HG03097 (cell line): ENCODE measurements at regions not wholly inside any gene's neighbourhood (a gene's known extent, or its start where the extent isn't known, plus 50 kb on each side); places are given as distances from the start of the nearest gene placed in this dataset.

Experiments
- ATAC-seq: cut with Tn5 transposase; IDR thresholded peaks from one replicate; pipeline ENCODE4 v1.9.1; 2021; ENCODE audit not compliant: unreplicated experiment, low FRiP score

DNA sequence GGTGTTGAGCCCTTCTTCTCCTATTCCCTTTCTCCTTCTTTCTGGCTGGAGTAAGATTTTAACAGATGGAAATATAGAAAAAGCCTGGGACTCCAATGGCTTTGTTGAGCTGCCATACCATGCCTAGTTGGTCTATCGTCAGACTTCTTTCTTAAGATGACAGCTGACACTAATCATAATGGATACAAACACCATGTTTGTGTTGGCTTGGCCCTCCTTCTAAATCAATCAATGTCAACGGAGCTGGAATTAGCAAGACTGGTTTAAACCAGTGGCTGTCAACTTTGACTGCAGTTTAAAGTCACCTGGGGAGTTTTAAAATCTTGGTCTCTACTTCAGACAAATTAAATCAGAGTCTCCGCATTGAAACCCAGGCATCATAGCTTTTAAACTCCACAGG lies 264.5 kb upstream of the PRR16 start:
- ATAC-seq, result no peak

DNA sequence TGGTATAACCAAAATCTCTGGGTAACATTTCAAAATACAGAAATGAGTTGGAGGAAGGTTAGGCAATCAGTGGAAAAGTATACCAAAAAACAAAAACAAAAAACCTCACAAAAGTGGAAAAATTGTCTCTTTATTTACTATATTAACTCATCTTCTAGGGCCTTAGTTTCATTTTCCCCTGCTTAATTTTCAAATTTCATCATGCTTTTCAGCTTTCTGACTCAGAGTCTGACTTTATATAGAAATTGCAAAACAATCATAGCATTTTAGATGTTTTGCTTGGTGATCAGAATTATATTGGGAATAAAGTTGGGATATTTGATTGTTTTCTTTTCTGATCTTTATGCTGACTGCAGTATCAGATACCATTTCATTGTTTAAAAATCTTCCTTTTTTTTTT lies 257.0 kb upstream of the PRR16 start:
- ATAC-seq, result no peak

DNA sequence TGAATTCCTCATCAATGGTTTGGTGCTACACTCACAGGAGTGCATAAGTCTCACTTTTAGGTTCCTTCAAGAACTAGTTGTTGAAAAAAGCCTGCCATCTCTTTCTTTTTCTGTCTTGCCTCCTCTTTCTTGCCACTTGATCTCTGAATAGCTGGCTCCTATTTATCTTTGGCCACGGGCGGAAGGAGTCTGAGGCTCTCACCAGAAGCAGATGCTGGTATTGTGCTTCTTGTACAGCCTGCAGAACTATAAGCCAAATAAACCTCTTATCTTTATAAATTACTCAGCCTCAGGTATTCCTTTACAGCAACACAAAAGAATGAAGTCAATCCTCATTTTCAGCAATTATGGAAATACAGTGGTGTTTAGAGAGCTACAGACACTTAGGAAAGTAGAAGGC lies 247.1 kb upstream of the PRR16 start:
- ATAC-seq, result no peak

DNA sequence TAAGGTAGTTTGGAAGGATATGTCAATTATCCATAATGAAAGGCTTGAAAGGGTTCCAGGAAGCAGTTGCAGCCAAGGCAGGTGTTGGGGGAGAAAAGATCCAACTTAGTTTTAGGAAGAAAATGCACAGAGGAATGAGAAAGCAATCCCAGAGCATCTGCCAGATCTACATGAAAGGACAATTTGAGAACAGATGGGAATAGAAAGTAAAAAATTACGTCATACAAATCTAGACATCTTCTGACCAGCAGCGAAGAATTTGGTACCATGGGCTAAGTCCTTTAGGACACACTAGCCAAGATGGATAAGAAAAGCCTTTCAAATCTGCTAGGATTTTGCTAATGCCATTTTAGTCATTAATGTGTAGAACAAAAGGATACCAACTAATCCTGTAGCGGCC lies 244.1 kb upstream of the PRR16 start:
- no peak for ATAC-seq

DNA sequence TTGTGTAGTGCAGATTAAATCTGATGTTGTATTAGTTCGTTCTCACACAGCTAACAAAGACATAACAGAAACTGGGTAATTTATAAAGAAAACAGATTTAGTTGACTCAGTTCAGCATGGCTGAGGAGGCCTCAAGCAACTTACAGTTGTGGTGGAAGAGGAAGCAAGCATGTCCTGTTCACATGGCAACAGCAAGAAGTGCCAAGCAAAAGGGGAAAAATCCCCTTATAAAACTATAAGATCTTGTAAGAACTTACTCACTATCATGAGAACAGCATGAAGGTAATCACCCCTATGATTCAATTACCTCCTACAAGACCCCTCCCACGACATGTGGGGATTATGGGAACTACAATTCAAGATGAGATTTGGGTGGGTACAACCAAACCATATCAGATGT lies 238.6 kb upstream of the PRR16 start:
- ATAC-seq, result no peak

DNA sequence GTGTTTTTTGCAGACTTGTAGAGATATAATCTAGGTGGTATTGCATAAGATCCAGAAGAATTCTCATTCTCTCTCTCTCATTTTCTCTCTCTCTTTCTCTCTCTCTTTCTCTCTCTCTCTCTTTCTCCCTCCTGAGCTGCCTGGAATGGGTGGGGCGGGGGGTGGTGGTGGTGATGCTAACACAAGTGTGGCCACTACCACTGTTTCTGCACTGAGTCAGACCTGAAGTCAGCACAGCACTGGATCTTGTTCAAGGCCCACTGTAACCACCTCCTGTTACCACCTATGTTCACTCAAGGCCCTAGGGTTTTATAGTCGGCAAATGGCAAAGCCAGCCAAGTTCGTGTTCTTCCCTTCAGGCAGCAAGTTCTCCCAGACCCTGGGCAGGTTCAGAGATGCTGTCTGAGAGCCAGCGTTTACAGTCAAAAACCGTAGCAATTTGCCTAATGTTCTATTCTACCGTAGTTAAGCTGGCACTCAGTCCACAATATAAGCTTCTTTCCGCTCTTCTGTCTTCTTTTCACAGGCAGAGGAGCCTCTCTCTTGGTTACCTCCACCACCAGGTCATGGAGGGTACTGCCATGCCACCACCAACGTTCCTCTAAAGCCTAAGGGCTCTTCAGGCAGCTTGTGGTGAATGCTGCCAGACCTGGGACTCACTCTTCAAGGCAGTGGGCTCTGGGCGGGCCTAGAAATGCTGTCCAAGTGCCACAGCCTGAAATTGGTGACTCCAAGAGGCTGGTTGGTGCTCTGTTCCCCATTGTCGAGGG lies 235.7 kb upstream of the PRR16 start:
- ATAC-seq, result no peak

DNA sequence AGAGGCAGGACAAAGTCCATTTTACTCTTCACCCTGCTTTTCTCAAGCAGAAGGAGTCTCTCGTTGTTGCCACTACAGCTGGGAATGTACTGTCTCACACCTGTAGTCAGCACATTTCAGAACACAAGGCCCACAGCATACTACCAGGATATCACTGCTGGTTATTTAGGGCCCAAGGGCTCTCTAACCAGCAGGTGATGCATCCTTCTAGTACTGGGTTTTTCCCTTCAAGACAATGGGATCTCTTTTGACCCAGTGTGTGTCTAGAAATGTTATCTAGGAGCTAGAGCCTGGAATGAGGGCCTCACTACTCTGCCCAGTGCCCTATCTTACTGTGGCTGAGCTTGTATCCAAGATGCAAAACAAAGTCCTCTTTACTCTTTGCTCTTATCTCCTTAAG lies 235.1 kb upstream of the PRR16 start:
- ATAC-seq, result no peak

DNA sequence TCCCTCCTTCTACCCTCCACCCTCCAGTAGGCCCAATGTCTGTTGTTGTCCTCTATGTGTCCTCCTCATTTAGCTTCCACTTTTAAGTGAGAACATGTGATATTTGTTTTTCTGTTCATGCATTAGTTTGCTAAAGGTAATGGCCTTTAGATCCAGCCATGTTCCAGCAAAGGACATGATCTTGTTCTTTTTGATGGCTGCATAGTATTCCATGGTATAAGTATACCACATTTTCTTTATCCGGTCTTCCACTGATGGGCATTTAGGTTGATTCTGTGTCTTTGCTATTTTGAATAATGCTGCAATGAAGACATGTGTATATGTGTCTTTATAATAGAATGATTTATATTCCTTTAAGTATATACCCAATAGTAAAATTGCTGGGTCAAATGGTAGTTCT lies 232.5 kb upstream of the PRR16 start:
- no peak for ATAC-seq

DNA sequence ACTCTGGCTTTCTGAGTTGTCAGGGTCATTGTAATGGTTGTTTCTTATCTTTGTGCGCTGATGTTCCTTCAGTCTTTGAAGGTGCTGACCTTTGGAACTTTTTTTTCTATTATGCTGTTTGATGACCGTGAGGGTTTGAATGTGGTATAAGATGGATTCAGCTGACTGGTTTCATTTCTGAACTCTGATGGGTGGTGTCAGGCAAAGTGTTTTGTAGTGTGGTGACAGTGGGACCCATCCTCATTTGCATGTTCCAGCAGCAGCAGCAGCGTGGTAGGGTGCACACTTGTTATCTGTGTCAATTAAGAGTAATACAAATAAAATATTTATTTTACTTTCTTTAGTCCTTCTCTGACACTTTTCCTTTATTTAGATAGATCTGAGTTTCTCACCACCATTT lies 227.7 kb upstream of the PRR16 start:
- no peak for ATAC-seq

DNA sequence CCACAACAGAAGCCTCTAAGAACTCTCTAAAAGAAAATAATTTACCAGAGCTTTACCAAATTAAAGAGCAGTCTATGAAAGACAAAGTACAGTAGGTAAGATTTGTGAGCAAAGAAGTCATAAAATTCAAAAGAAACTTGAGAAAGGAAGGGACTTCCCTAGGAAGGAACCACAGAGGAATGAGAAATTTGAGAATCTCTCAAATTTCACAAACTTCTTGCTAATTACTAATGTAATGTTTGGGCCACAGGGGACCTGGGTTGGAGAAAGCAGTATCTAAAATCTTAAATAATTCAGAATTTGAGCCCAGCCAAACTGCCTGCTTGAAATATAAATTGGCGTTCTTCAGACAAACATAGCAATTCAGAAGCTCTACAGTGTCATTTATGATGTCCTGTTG lies 225.0 kb upstream of the PRR16 start:
- ATAC-seq, result no peak

DNA sequence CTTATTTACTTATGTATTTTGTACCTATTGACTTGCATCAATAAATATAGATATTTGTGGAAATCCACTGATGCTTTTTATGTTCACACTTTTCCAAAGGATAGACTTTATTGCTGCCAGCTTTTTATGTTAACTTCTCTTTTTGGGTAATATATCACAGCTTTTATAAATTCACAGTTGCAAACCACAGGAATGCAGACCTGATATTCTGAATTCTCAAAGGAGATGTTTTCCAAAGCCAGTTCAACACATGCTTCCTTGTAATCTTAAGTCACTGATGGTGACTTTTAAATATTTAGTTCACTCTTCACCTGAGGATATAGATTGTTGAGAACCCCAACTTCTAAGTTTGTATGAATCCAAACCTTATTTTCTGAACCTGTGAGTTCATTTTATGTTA lies 223.4 kb upstream of the PRR16 start:
- ATAC-seq, result no peak

DNA sequence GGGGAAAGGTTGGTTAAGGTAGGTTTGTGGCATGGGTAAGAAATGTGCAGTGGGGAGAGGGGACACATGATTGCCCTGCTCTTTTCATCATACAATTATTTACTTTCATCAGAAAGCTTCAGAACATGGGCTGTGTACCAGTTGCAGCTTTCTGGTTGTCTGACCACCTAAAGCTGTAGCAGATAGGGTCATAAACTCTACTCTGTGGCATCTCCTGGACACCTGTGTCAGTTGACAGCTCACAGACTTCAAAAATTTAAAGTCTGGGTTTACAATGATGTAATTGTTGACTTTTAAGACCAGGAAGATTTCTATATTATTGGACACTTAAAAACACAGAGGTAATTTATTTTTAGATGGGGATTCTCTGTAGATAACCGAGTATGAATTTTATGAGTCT lies 222.7 kb upstream of the PRR16 start:
- no peak for ATAC-seq

DNA sequence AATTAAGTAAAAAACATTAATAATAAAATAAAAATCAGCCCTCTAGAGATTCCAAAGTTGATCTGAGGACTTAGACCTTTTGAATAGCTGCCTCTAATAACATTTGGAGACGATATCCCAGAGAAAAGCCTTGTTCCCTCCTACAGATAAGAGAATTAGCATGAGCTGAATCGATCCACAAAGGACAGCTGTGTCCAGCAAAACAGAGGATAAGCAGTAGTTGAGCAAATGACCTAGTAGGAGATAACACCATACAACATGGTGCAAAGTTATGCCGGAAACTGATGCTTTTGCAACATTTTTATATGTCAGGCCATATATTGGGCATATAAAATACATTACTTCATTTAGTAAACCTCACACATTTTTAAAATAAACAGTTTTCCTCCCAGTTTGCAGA lies 212.2 kb upstream of the PRR16 start:
- ATAC-seq, result no peak

DNA sequence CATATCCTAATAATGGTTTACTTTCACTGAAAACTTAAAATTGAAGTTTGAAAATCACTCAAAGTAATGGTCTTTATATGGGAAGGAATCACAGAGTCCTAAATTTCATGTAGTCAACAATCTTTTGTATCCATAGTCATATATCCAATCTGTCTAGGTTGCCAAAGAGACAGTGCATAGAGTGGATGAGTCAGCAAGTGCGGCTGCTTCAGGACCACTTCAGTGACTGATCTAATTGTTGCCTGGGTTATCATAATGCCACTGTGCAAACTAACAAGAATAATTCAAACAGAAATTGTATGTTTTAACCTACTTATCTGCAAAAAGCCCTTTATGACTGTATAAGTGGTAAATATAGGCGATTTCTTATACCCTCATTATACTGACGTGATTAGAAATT lies 211.3 kb upstream of the PRR16 start:
- ATAC-seq, result no peak

DNA sequence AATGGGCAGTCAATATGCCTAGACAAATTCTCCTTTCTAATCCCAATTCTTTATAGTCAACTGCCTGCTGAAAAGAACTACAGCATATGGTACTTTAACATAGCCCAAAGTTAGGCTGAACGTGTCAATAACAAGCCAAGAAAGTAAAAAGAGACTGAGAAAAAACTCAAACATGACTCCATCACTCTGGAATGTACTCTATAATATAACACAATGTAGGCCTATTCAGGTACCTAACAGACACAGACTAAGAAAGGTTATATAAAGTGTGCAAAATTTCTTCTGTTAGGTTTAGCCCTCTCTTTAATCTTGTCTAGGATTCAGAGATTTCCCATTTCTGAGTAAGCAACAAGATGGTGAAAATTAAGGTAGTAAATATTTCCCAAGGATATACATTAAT lies 209.7 kb upstream of the PRR16 start:
- no peak for ATAC-seq

DNA sequence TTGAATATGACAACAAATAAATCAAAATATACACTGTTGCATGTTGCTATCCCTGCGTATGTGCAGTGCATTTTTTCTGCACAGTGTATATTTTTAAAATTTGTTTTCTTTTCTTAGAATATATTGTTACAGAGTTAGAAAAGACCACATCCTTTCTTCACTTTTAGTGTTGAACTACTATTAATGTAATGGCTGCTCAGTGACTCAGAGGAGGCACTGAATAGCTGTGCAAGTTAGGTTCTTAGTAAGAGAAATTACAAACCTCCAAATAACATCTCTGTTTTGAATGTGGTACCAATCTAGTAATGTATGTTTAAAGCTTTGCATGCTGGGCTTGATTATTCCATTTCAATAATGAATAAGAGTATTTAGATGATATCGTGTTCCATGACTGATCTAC lies 208.9 kb upstream of the PRR16 start:
- no peak for ATAC-seq

DNA sequence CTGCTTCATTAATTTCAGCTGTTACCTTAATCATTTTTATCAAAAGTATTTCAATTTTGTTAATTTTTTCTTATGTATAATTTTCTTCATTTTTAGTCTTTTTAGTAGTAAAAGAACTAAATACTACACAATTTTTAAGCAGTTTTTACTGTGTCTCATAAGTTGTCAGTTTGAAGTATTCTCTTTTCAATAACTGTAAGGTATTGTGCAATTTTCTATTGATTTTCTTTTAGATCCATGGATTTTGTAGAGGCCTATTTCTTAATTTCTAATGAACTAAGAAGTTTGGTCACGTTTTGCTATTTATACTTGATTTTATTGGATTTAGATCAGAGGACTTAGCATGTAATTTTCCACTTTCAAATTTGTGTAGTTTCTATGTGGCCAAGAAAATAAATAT lies 207.7 kb upstream of the PRR16 start:
- ATAC-seq, result no peak

DNA sequence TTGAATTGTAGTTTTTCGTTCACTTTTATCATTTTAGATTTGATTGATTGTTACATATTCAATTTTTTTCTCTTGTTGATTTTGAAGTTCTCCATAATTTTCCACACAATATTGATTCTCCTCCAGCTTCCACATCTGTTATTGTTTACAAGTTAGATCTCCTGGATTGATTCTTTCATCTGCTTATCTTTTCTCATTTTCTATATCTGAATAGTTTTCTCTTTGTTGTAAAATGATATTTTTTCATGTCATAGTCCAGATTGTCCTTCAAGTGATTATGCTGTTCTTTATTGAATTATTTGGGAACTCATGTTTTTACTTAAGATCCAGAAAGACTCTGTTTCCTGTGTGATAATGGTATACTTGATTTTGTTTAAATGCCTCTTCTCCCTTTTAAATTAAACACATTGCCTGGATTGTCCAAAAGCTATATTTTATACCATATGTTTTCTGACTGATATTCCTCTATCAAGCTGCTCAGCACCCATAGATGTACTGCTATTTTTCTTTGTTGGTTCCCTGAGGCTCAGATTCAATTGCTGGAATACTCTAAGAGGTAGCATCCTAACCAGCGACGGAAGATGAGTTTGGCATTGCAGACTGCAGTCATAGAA lies 206.6 kb upstream of the PRR16 start:
- ATAC-seq, result no peak

DNA sequence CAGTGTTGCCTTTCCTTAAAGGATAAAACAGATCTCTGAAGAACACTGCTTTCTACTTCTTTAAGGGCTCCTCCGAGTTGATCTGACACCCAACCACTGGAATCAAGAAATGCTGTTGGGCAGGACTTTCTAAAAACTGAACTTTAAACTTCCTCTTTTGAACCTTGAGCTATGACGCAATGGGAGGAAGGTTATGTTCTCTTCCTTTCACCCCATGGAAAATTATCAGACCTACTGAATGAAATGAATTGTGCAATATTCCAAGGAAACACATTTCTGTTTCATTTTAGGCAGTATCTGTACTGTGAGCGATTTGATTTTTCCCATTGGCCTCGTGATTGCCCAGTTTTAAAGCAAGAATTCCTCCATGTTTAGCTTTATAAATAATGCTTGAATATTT lies 206.0 kb upstream of the PRR16 start:
- no peak for ATAC-seq

DNA sequence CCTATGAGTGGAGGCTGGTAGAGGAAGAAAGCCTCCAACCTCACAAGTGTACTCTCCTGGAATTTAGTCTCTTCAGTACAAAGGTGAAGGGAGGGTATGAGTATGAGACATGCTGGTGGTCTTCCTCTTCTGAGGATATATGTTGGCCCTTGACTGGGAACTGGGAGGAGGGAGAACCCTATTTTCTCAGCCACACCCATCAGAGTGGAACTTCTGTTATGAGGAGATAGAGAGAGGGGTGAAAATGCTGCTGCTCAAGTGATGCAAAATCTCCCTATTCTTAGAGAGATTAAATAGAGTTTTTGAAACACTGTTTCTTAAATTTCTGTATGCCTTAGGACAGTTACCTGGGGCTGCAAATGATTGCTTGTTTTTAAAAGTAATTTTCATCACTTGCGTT lies 203.4 kb upstream of the PRR16 start:
- ATAC-seq, result no peak

DNA sequence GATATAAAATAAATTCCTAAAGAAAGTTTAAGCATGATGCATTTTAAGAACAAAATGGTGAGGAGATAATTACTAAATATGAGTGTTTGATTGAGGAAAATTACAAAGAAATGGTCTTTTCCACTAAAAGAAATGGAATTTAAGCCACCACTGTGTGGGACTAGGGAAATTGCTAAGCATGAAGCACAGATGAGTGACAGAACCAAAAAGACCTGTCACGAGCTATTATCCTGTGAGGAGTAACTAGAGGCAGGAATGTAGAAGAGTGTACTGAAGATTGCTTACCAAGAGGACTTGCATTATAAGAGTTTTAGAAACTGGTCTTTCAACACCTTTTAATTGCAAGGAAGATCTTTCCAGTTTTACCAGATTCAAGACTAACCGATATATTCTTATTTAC lies 193.6 kb upstream of the PRR16 start:
- no peak for ATAC-seq

DNA sequence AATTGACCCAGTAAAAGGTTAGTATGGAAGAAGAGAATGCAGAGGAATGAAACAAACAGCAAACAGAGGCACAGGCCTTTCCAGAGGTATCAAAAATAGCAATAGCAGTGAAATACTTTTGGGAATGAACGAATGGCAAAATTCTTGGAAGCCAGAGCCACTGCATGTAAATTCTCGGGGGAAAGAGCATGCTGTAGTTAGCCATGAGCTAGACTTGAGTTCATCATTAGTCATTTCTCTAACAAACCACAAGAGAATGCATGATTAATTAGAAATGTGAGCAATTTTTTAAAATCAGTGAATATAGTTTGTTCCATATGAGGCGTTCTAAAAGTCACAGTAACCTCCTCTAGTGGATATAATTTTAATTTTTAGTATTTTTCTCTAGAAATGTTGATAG lies 170.3 kb upstream of the PRR16 start:
- no peak for ATAC-seq

DNA sequence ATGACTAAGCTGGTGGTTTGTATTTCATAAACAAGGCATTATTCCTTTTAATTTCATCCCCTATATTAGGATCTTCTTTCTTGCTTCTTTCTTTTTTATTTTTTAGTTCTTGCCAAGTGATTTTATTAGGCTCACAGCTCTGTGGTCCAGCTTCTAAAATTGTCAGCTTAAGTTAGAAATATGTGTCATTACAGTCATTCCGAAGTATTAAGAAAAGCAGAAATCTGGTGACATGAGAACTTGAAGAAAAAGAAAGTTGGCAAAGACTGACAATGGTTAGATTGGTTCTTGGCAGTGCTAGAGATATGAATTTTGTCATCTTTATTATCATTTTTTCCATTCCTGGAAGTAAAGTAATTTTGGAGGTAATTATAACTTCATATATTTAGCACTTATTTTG lies 166.5 kb upstream of the PRR16 start:
- ATAC-seq, result no peak
